ENCODE measurements at regions not wholly inside any gene's neighbourhood (a gene's known extent, or its start where the extent isn't known, plus 50 kb on each side); places are given as distances from the start of the nearest gene placed in this dataset.

DNA sequence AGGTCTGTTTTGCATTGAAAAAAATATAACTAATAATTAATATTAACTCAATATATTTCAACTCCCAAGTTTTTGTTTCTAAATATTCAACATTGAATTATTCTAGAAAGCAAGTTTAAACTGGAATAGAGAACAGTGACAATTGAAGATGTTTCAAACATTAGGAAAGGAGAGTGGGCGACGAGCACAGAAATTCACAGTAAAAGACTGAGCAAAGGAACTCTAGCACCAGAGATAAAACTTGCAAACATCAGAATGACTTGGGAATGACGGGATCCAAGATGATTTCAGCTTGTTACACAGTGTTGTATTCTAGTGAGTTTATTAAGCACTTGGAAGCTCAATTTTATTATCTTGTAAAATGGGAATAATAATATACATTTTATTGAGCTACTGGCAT lies 56.6 kb upstream of the CNTN5 start:
- TF ChIP-seq, protein P1, sequence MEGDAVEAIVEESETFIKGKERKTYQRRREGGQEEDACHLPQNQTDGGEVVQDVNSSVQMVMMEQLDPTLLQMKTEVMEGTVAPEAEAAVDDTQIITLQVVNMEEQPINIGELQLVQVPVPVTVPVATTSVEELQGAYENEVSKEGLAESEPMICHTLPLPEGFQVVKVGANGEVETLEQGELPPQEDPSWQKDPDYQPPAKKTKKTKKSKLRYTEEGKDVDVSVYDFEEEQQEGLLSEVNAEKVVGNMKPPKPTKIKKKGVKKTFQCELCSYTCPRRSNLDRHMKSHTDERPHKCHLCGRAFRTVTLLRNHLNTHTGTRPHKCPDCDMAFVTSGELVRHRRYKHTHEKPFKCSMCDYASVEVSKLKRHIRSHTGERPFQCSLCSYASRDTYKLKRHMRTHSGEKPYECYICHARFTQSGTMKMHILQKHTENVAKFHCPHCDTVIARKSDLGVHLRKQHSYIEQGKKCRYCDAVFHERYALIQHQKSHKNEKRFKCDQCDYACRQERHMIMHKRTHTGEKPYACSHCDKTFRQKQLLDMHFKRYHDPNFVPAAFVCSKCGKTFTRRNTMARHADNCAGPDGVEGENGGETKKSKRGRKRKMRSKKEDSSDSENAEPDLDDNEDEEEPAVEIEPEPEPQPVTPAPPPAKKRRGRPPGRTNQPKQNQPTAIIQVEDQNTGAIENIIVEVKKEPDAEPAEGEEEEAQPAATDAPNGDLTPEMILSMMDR (IDR thresholded peaks at IDR 0.05 in 8 of 11, conservative IDR thresholded peaks at IDR 0.05 in 3 of 11) = no peak
- TF ChIP-seq POLR2AphosphoS5 (IDR thresholded peaks at IDR 0.05) (no peak), POLR2A (IDR thresholded peaks at IDR 0.05) (no peak)
